ENCODE measurements at regions not wholly inside any gene's neighbourhood (a gene's known extent, or its start where the extent isn't known, plus 50 kb on each side); places are given as distances from the start of the nearest gene placed in this dataset.

DNA sequence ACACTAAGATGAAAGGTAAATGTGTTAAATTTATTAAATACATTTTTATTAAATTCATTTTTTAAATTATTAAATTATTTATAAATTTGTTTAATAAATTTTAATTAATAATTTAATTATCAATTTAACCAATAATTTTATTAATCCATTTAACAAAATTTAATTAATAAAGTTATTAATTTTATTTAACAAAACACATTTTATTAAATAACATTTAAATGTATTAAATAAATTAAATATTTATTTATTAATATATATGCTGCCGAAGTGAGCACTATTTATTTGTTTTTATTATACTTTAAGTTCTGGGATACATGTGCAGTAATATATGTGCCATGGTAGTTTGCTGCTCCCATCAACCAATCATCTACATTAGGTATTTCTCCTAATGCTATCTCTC is 719.5 kb downstream of the TRIML1 start:
- no peak for TF ChIP-seq POLR2AphosphoS5 (IDR thresholded peaks at IDR 0.05; ENCODE audit: low read depth, low read length)
- TF ChIP-seq POLR2A (IDR thresholded peaks at IDR 0.05; ENCODE audit: low read depth, low read length) = no peak
- no peak for TF ChIP-seq TAF1 (IDR thresholded peaks at IDR 0.05; ENCODE audit: borderline replicate concordance, low read depth, low read length)

Measured in GM12892 (cell line).